Mucosa of descending colon (tissue), 3 donors: ENCODE measurements at regions not wholly inside any gene's neighbourhood (a gene's known extent, or its start where the extent isn't known, plus 50 kb on each side); places are given as distances from the start of the nearest gene placed in this dataset.
A peak's percentile ranks its signal among the peaks of the same experiment; 100 is the strongest.

Experiments used
- ATAC-seq: fragments of 200-7000 bp; cut with Tn5 transposase; one replicate; pipeline ENCODE4 v1.9.1; 2020; ENCODE audit warnings: mild to moderate bottlenecking, moderate library complexity
- DNase-seq, 3 donors: peaks; one replicate each; pipeline ENCODE4 v3.0.0-alpha.2; 2020
- H3K36me3 ChIP-seq: fragments of 200-600 bp; one replicate; pipeline ENCODE4 v1.8.0; 2021; ENCODE audit warnings: low read depth, mild to moderate bottlenecking
- H3K4me1 ChIP-seq: fragments of 200-600 bp; one replicate; pipeline ENCODE4 v1.8.0; 2021; ENCODE audit warnings: low read depth, mild to moderate bottlenecking
- H3K4me3 ChIP-seq: fragments of 200-600 bp; one replicate; pipeline ENCODE4 v1.8.0; 2021; ENCODE audit warnings: mild to moderate bottlenecking
- H3K9me3 ChIP-seq: fragments of 200-600 bp; one replicate; pipeline ENCODE4 v1.8.0; 2021; ENCODE audit warnings: mild to moderate bottlenecking
- intact Hi-C, 2 donors: fragments of 100-400 bp; cut with DNase I in 1 of 2; cut with micrococcal nuclease in 1 of 2; formaldehyde crosslinking; loops; one replicate each; pipeline versions ENCODE4 v1.11.0 to v1.11.1; 2022; cut with DNase I, micrococcal nuclease
- TF ChIP-seq, protein P1 (sequence below): fragments of 200-600 bp; IDR thresholded peaks from one replicate; pipeline ENCODE4 v1.8.0; 2022; ENCODE audit warnings: antibody characterized with exemption, mild to moderate bottlenecking
- donor health status: DM: no; HTN: no; CAD: no; lungs with moderate emphysema.
- donor health status: DM: no; HTN: no; CAD: no.
- donor health status: DM: no; HTN: yes; CAD: no.

DNA sequence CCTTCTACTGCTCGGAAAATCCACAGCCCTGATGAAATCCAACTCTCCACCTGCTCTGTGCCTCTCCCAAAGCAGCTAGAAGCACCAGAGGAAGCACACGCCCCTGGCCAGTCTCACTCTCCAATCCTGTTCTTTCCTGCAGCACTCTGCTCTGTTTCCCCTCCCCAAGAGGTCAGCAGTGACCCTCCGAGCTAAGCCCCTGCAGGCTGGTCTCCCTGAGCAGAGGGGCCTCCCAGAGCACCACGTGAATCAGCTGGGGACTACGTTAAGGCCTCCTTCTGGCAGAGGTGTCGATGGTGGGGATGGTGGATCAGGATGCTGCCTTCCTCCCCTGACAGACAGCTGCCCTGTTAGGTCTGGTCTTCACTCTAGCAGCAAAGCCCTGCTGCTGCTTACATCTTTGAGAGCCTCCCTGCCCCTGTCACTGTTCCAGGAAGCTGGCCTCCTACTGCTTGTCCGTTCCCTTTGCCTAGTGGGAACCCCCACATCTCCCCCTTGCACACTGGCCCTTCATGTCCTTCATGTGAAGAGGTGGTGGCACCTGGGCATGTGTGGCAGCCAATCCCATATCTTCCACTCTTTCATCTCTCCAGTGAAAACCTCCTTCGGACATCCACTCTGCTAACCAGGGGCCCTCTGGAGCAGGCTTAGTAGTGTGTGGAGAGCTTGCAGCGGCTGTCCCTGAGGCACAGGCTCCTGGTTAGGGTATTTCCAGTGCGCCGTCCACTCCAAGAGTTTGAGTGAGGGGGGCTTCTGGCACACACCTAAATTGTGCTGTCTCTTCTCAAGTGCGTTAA, 307.5 kb upstream of the HS6ST1 start:
- no peaks in the 10 kb centered on the region for H3K4me1 ChIP-seq
- DNase-seq (peak in 1 of 3 donors; percentile 10), ATAC-seq (no peak)
- intact Hi-C loops, result no loop called here
- H3K9me3 ChIP-seq, result no peaks in the 10 kb centered on the region
- TF ChIP-seq, protein P1, sequence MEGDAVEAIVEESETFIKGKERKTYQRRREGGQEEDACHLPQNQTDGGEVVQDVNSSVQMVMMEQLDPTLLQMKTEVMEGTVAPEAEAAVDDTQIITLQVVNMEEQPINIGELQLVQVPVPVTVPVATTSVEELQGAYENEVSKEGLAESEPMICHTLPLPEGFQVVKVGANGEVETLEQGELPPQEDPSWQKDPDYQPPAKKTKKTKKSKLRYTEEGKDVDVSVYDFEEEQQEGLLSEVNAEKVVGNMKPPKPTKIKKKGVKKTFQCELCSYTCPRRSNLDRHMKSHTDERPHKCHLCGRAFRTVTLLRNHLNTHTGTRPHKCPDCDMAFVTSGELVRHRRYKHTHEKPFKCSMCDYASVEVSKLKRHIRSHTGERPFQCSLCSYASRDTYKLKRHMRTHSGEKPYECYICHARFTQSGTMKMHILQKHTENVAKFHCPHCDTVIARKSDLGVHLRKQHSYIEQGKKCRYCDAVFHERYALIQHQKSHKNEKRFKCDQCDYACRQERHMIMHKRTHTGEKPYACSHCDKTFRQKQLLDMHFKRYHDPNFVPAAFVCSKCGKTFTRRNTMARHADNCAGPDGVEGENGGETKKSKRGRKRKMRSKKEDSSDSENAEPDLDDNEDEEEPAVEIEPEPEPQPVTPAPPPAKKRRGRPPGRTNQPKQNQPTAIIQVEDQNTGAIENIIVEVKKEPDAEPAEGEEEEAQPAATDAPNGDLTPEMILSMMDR, result no peak
- no peak overlapping the region for H3K4me3 ChIP-seq
- no peaks in the 10 kb centered on the region for H3K36me3 ChIP-seq

DNA sequence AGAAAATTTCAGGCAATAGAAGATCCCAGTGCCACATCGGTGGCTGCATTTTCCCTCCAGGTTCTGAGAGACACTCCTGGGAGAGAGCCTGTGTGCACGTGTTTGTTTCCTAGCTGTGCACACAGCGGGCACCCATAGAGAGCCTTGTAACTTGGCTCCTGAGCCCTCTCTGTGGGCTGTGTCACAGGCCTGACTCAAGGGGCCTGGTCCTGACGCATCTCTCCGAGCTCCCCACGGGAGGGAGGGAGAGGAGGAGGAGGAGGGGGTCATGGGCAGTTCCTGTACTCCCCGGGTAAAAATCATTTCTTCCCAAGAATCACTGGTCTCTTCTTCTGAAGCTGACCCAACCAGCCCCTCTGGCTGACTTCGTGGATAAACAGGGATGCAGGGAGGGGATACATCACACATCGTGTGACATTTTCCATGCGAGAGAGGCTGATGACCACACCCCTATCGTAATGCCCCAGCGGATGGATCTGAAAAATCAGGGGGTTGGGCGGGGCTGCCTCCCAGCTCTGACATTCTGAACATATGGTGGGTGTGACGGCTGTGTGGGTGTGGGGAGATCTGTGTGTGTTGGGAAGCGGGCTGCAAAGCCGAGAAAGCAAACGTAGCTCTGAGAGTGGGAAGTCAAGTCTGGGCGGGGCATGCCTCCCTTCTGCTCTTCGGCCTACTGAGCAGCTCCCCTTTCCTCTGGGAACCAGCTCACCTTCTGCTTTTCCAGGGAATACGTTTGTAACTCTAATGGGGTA, 308.3 kb upstream of the HS6ST1 start:
- DNase-seq (peak in 1 of 3 donors; percentile 23), ATAC-seq (no peak)
- intact Hi-C loops, result no loop called here
- Histone ChIP-seq H3K4me3 (no peak overlapping the region), H3K36me3 (no peaks in the 10 kb centered on the region), H3K4me1 (no peaks in the 10 kb centered on the region), H3K9me3 (no peaks in the 10 kb centered on the region)
- TF ChIP-seq, protein P1, result no peak

DNA sequence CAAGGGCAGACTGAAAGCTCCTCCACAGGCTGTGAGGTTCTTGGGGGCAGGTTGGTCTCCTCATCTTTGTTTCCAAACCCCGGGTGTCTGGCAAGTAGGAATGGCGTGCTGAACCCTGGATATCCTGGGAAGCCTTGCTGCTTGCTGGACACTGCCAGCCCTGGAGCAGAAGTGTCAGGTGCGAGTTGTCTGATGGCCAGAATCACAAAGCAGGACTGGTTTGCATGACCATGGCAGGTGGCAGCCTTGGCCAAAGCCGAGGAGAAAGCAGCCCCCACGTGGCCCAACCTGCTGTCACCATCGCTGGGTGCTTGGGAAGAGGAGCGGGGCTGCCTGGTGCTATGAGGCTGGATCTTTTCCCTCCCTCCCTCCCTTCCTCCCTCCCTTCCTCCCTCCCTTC, 309.5 kb upstream of the HS6ST1 start:
- no peaks in the 10 kb centered on the region for H3K9me3 ChIP-seq
- DNase-seq, result peak in 1 of 3 donors; percentile 8
- H3K36me3 ChIP-seq, result no peaks in the 10 kb centered on the region
- H3K4me1 ChIP-seq, result no peaks in the 10 kb centered on the region
- intact Hi-C loops, result no loop called here
- TF ChIP-seq, protein P1, result no peak
- ATAC-seq, result no peak
- H3K4me3 ChIP-seq, result no peak overlapping the region

DNA sequence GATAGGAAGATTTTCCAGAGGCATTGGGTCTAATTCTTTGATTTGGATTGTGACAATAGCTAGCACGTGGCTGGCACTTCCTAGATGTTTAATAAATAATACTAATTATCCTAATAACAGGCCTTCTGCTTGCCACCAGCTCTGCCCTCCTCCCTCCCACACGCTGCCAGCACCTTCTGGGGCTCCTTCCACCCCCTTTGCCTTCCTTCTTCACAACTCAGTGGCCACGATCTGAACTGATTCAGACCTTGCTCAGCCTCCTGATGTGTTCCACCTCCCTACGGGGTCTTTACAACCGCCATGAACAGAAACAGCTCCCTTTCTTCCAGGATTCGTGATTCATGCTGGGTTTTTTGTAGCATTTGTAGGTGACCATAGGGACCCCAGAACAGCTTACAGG, 310.3 kb upstream of the HS6ST1 start:
- DNase-seq, result no peak
- Histone ChIP-seq H3K9me3 (no peaks in the 10 kb centered on the region), H3K4me1 (no peaks in the 10 kb centered on the region), H3K4me3 (no peak overlapping the region), H3K36me3 (no peaks in the 10 kb centered on the region)
- TF ChIP-seq, protein P1, result no peak
- intact Hi-C loops, result no loop called here
- ATAC-seq, result no peak

DNA sequence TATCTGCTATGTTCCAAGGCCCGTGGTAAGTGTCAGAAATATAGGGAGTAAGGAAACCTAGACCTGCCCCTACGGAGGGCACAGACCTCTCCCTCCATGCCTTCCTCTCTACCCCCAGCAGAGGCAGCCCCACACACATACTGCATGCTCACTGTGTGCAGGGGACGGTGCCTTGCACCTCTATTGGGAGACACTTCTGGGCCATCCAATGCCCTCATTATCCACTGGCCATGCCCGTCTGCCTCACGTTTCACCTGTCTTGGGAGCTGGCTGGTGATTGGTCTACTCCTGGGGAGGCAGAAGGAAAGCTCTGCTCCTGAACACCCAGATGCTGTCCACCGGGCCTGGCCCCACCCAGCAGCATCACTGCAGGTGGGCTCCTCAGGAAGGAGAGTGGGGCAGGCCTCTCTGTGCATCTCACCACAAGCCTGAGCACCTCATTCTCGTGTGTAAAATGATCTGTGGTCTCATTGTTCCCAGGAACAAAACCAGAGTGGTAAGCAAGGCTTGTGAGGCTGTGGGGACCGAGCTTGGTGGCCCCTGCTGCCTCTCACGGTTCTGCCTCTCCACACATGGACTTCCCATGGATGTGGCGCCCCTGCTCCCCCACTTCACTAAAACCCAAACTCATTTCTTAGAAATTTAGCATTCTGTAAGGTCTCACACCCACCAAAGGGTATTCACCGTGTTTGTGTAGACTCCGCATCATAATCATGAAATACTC, 312.5 kb upstream of the HS6ST1 start:
- Histone ChIP-seq H3K4me1 (no peaks in the 10 kb centered on the region), H3K4me3 (no peak overlapping the region), H3K36me3 (no peaks in the 10 kb centered on the region), H3K9me3 (no peaks in the 10 kb centered on the region)
- ATAC-seq (no peak), DNase-seq (no peak)
- TF ChIP-seq, protein P1, result no peak
- intact Hi-C loops, result no loop called here
